Liver (tissue), 8 donors: ENCODE measurements at regions not wholly inside any gene's neighbourhood (a gene's known extent, or its start where the extent isn't known, plus 50 kb on each side); places are given as distances from the start of the nearest gene placed in this dataset.

Experiments used
- DNase-seq: peaks from one replicate; pipeline ENCODE4 v3.0.0-alpha.2; 2017; ENCODE audit warnings: low spot score
- H3K27ac ChIP-seq, 2 donors: one replicate each; pipeline ENCODE4 v1.7.0; 2013; ENCODE audit warnings: inconsistent platforms in 2 of 2, low read length in 2 of 2, control low read depth in 1 of 2, low read depth in 1 of 2, mild to moderate bottlenecking in 1 of 2
- H3K27me3 ChIP-seq, 4 donors: one replicate each; pipeline versions ENCODE4 v1.6.1 to v1.7.0; 2013; ENCODE audit warnings: low read length in 3 of 4, inconsistent platforms in 1 of 4, mild to moderate bottlenecking in 1 of 4, moderate library complexity in 1 of 4; ENCODE audit not compliant: control insufficient read depth in 4 of 4, insufficient read depth in 4 of 4
- H3K36me3 ChIP-seq, 4 donors: one replicate each; pipeline versions ENCODE4 v1.6.1 to v1.7.0; 2013; ENCODE audit warnings: low read length in 3 of 4, mild to moderate bottlenecking in 3 of 4, low read depth in 1 of 4, moderate library complexity in 1 of 4; ENCODE audit not compliant: control insufficient read depth in 4 of 4, insufficient read depth in 3 of 4
- H3K4me1 ChIP-seq, 4 donors: one replicate each; pipeline versions ENCODE4 v1.6.1 to v1.7.0; 2013; ENCODE audit warnings: low read length in 3 of 4, mild to moderate bottlenecking in 3 of 4, moderate library complexity in 1 of 4; ENCODE audit not compliant: control insufficient read depth in 4 of 4, insufficient read depth in 4 of 4
- H3K4me3 ChIP-seq, 3 donors: one replicate each; pipeline versions ENCODE4 v1.6.1 to v1.7.0; 2013; ENCODE audit warnings: low read length in 3 of 3, control low read depth in 1 of 3, low read depth in 1 of 3, mild to moderate bottlenecking in 1 of 3
- H3K9ac ChIP-seq, 2 donors: one replicate each; pipeline ENCODE4 v1.7.0; 2013; ENCODE audit warnings: low read length in 2 of 2, mild to moderate bottlenecking in 2 of 2, moderate library complexity in 2 of 2, control low read depth in 1 of 2, low read depth in 1 of 2
- H3K9me3 ChIP-seq, 4 donors: one replicate each; pipeline versions ENCODE4 v1.6.1 to v1.7.0; 2013; ENCODE audit warnings: low read length in 3 of 4; ENCODE audit not compliant: control insufficient read depth in 4 of 4
- ATF3 ChIP-seq: IDR thresholded peaks from 2 replicates; pipeline ENCODE4 v1.6.1; 2016; ENCODE audit warnings: antibody characterized with exemption
- CTCF ChIP-seq: fragments of 150-350 bp; IDR thresholded peaks from 2 replicates; pipeline ENCODE4 v1.5.1; 2017; ENCODE audit warnings: improper control_type of control experiment, low read depth, low read length; ENCODE audit not compliant: missing input control
- EGR1 ChIP-seq, 2 donors: IDR thresholded peaks; 2 replicates each; pipeline ENCODE4 v1.6.1; 2016 to 2018; ENCODE audit warnings: antibody characterized with exemption in 2 of 2, low read depth in 2 of 2
- FOXA1 ChIP-seq: IDR thresholded peaks from 2 replicates; pipeline ENCODE4 v1.6.1; 2016; ENCODE audit warnings: antibody characterized with exemption
- FOXA2 ChIP-seq: IDR thresholded peaks from 2 replicates; pipeline ENCODE4 v1.6.1; 2016; ENCODE audit warnings: antibody characterized with exemption
- GABPA ChIP-seq, 2 donors: IDR thresholded peaks in 1 of 2; conservative IDR thresholded peaks in 1 of 2; 2 replicates each; pipeline ENCODE4 v1.6.1; 2016; ENCODE audit warnings: antibody characterized with exemption in 2 of 2, mild to moderate bottlenecking in 1 of 2, moderate library complexity in 1 of 2
- HNF4A ChIP-seq, 2 donors: conservative IDR thresholded peaks; 2 replicates each; pipeline ENCODE4 v1.6.1; 2016; ENCODE audit warnings: antibody characterized with exemption in 2 of 2, mild to moderate bottlenecking in 2 of 2
- HNF4G ChIP-seq: IDR thresholded peaks from 2 replicates; pipeline ENCODE4 v1.6.1; 2016; ENCODE audit warnings: antibody characterized with exemption
- JUND ChIP-seq, 2 donors: IDR thresholded peaks; 2 replicates each; pipeline ENCODE4 v1.6.1; 2016; ENCODE audit warnings: antibody characterized with exemption in 2 of 2
- MAX ChIP-seq: IDR thresholded peaks from 2 replicates; pipeline ENCODE4 v1.6.1; 2016; ENCODE audit warnings: antibody characterized with exemption
- NR2F2 ChIP-seq: IDR thresholded peaks from 2 replicates; pipeline ENCODE4 v1.6.1; 2016; ENCODE audit warnings: antibody characterized with exemption
- RAD21 ChIP-seq, 2 donors: IDR thresholded peaks; 2 replicates each; pipeline ENCODE4 v1.6.1; 2016; ENCODE audit warnings: antibody characterized with exemption in 2 of 2, mild to moderate bottlenecking in 2 of 2
- REST ChIP-seq: IDR thresholded peaks from 2 replicates; pipeline ENCODE4 v1.6.1; 2016; ENCODE audit warnings: antibody characterized with exemption, mild to moderate bottlenecking
- RXRA ChIP-seq, 2 donors: IDR thresholded peaks; 2 replicates each; pipeline ENCODE4 v1.6.1; 2017 to 2018; ENCODE audit warnings: antibody characterized with exemption in 2 of 2, mild to moderate bottlenecking in 1 of 2
- SP1 ChIP-seq: IDR thresholded peaks from 2 replicates; pipeline ENCODE4 v1.6.1; 2018; ENCODE audit warnings: antibody characterized with exemption, mild to moderate bottlenecking
- TAF1 ChIP-seq: conservative IDR thresholded peaks from 2 replicates; pipeline ENCODE4 v1.6.1; 2016; ENCODE audit warnings: antibody characterized with exemption, mild to moderate bottlenecking
- YY1 ChIP-seq: IDR thresholded peaks from 2 replicates; pipeline ENCODE4 v1.6.1; 2016; ENCODE audit warnings: antibody characterized with exemption, mild to moderate bottlenecking
- WGBS: extraction: QIAGEN DNeasy Blood & Tissue Kit; methylation state at CpG from one replicate; pipeline ENCODE4 v1.1.7; 2013; 5-methylcytosine and 5-hydroxymethylcytosine counted together
- donor health status: healthy.
- donor health status: healthy.
- donor health status: healthy.
- donor health status: healthy.
- donor health status: healthy.

- TF ChIP-seq REST (no peak), RAD21 (IDR thresholded peaks at IDR 0.05) (no peak), FOXA1 (no peak), EGR1 (IDR thresholded peaks at IDR 0.05; ENCODE audit: low read depth in 2 of 2) (no peak), ATF3 (no peak), HNF4G (no peak), NR2F2 (no peak)
Measured at GRCh38 chr6:159527351-159527750, 165.7 kb downstream of the SOD2 start (continued).

GRCh38 chr6:159525445-159526025 is 167.5 kb downstream of the SOD2 start:
- 72% methylated on average over 9 of the region's 9 CpGs for WGBS

More at GRCh38 chr6:159525445-159526025, 167.5 kb downstream of the SOD2 start:
- H3K27ac ChIP-seq, result no peak overlapping the region
- H3K9ac ChIP-seq, result no peak overlapping the region
- no peak for DNase-seq
- TF ChIP-seq SP1 (no peak), HNF4G (no peak), CTCF (no peak), JUND (IDR thresholded peaks at IDR 0.05) (no peak), RAD21 (IDR thresholded peaks at IDR 0.05) (no peak), YY1 (no peak), FOXA2 (no peak), GABPA (IDR thresholded peaks at IDR 0.05 in 1 of 2, conservative IDR thresholded peaks at IDR 0.05 in 1 of 2) (no peak), FOXA1 (no peak), MAX (no peak), RXRA (IDR thresholded peaks at IDR 0.05) (no peak), REST (no peak), TAF1 (no peak), HNF4A (conservative IDR thresholded peaks at IDR 0.05) (no peak), ATF3 (no peak)
- no peaks in the 10 kb centered on the region for H3K36me3 ChIP-seq
- H3K4me1 ChIP-seq, result no peaks in the 10 kb centered on the region
- H3K9me3 ChIP-seq, result no peaks in the 10 kb centered on the region
- H3K27me3 ChIP-seq, result no peaks in the 10 kb centered on the region
- H3K4me3 ChIP-seq, result no peak overlapping the region
